Prostate gland (tissue), 2 donors: ENCODE measurements at regions not wholly inside any gene's neighbourhood (a gene's known extent, or its start where the extent isn't known, plus 50 kb on each side); places are given as distances from the start of the nearest gene placed in this dataset.

ENCODE experiments used
- POLR2A ChIP-seq: fragments of 450-650 bp; IDR thresholded peaks from one replicate; pipeline ENCODE4 v1.6.1; 2016; ENCODE audit warnings: antibody characterized with exemption, mild to moderate bottlenecking
- POLR2AphosphoS5 ChIP-seq: sonication (generic); formaldehyde crosslinking; IDR thresholded peaks from one replicate; pipeline ENCODE4 v1.6.1; 2017; ENCODE audit warnings: antibody characterized with exemption
- TF ChIP-seq, protein P1 (sequence below), 4 experiments: fragments of 200-600 bp in 2 of 4; fragments of 450-650 bp in 2 of 4; sonication (generic) in 2 of 4; IDR thresholded peaks; 1 replicate in 3 of 4; 2 replicates in 1 of 4; pipeline ENCODE4 v1.5.1; 2016 to 2019; ENCODE audit warnings: antibody characterized with exemption in 4 of 4, mild to moderate bottlenecking in 2 of 4, moderate library complexity in 2 of 4

DNA sequence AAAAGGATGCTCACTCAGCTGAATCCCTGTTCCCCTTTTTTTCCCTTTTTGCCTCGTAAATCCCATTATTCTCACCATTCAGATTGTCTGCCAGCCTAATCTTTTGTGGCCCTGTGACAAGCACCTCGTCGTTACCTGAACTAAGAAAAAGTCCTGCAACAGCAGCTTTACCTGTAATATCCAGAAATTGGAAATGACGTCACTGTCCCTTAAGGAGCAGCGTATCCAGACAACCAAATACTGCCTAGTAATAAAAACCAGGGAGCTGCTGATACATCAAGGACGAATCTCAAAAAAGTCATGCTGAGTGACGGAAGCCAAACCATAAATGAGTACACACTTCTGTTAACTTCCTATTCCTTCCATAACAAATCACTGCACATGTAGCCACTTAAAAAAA, 694.9 kb downstream of the GALR1 start:
- TF ChIP-seq, protein P1, sequence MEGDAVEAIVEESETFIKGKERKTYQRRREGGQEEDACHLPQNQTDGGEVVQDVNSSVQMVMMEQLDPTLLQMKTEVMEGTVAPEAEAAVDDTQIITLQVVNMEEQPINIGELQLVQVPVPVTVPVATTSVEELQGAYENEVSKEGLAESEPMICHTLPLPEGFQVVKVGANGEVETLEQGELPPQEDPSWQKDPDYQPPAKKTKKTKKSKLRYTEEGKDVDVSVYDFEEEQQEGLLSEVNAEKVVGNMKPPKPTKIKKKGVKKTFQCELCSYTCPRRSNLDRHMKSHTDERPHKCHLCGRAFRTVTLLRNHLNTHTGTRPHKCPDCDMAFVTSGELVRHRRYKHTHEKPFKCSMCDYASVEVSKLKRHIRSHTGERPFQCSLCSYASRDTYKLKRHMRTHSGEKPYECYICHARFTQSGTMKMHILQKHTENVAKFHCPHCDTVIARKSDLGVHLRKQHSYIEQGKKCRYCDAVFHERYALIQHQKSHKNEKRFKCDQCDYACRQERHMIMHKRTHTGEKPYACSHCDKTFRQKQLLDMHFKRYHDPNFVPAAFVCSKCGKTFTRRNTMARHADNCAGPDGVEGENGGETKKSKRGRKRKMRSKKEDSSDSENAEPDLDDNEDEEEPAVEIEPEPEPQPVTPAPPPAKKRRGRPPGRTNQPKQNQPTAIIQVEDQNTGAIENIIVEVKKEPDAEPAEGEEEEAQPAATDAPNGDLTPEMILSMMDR (IDR thresholded peaks at IDR 0.05): no peak
- TF ChIP-seq POLR2A (no peak), POLR2AphosphoS5 (no peak)
